SJSA1 (cell line): ENCODE measurements at regions not wholly inside any gene's neighbourhood (a gene's known extent, or its start where the extent isn't known, plus 50 kb on each side); places are given as distances from the start of the nearest gene placed in this dataset.

ENCODE experiments used
- DNase-seq, 2 experiments: peaks; one replicate each; pipeline ENCODE4 v3.0.0-alpha.2; 2015 to 2020; ENCODE audit warnings: low spot score in 2 of 2, low read depth in 1 of 2
- H3K27ac ChIP-seq: fragments of 250-450 bp; sonication (Bioruptor Pico); 2 replicates; pipeline ENCODE4 v1.5.1; 2020; ENCODE audit warnings: mild to moderate bottlenecking, moderate library complexity
- H3K27me3 ChIP-seq: fragments of 250-450 bp; sonication (Bioruptor Pico); replicated peaks from 2 replicates; pipeline ENCODE4 v1.5.1; 2020; ENCODE audit warnings: mild to moderate bottlenecking, moderate library complexity
- H3K36me3 ChIP-seq: fragments of 250-450 bp; sonication (Bioruptor Pico); 2 replicates; pipeline ENCODE4 v1.5.1; 2020; ENCODE audit warnings: mild to moderate bottlenecking
- H3K4me1 ChIP-seq: fragments of 250-450 bp; sonication (Bioruptor Pico); replicated peaks from 2 replicates; pipeline ENCODE4 v1.6.1; 2021; ENCODE audit warnings: mild to moderate bottlenecking
- H3K4me3 ChIP-seq: fragments of 250-450 bp; sonication (Bioruptor Pico); 2 replicates; pipeline ENCODE4 v1.5.1; 2020; ENCODE audit warnings: mild to moderate bottlenecking
- H3K9me3 ChIP-seq: fragments of 250-450 bp; sonication (Bioruptor Pico); replicated peaks from 2 replicates; pipeline ENCODE4 v1.5.1; 2020; ENCODE audit warnings: mild to moderate bottlenecking

DNA sequence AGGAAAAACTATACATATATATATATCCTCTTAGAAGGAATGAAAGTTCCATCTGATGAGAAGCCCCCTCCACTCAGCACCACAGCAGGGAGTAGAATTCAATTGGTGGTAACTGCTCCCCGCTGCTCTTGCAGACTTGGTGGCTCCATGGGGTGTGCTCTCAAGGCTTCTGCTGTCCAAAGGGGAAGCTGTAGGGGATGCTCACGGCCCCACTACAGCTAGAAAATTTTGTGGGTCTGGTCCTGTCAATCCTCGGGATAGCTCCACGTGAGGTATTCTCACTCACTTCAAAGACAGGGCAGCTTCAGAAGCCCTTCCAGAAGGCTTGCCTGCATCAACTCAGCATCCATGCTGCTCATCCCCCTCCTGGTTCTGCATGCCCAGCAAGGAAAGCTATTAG is 247.2 kb downstream of the CETN3 start:
- Histone ChIP-seq H3K27ac (no peak overlapping the region), H3K9me3 (no peaks in the 10 kb centered on the region), H3K4me3 (no peak overlapping the region), H3K27me3 (no peaks in the 10 kb centered on the region), H3K4me1 (peaks cover 5% of the 10 kb centered on the region; the same call in 1 of the 2 replicates), H3K36me3 (no peaks in the 10 kb centered on the region)
- DNase-seq: no peak

DNA sequence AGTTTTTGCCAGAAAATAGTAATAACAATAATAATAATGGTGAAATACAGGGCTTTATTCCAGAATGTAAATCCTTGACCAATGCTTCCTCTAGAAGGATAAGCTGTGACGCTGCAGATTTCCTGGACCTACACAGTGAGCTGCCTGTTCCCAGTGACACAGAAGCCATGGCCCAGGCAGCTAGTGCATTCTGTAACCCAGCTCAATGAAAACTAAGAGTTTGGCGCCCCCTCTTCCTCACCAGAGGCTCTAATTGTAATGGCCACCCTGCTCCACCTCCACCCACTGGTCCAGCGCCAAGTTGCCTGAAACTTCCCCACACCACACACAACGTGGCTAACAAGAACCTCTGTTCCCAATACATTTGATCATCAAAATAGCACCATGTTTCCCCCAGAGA is 248.1 kb downstream of the CETN3 start:
- DNase-seq: no peak
- Histone ChIP-seq H3K9me3 (no peaks in the 10 kb centered on the region), H3K4me3 (no peak overlapping the region), H3K4me1 (peaks cover 8% of the 10 kb centered on the region; the same call in 1 of the 2 replicates), H3K36me3 (no peaks in the 10 kb centered on the region), H3K27ac (no peak overlapping the region), H3K27me3 (no peaks in the 10 kb centered on the region)

DNA sequence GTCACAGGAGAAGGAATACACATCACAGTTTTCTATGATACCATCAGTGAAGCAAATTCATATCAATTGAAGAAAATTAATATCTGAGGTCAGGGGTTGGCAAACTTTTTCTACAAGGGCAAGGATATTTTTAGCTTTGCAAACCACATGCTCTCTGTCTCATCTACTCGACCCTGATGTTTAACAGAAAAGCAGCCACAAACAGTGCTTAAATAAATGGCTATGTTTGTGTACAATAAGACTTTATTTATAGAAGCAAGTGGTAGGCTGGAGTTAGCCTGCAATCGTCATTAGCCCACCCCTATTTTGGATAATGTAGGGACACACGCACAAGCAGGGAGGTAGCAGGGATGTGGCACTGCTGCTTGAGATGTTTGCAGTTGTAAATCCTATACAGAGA is 251.4 kb downstream of the CETN3 start:
- no peak overlapping the region for H3K27ac ChIP-seq
- no peaks in the 10 kb centered on the region for H3K36me3 ChIP-seq
- H3K4me1 ChIP-seq: peaks cover 8% of the 10 kb centered on the region; the same call in 1 of the 2 replicates
- H3K4me3 ChIP-seq: no peak overlapping the region
- peak in 1 of 2 experiments; percentile 26 for DNase-seq
- no peaks in the 10 kb centered on the region for H3K9me3 ChIP-seq
- no peaks in the 10 kb centered on the region for H3K27me3 ChIP-seq

DNA sequence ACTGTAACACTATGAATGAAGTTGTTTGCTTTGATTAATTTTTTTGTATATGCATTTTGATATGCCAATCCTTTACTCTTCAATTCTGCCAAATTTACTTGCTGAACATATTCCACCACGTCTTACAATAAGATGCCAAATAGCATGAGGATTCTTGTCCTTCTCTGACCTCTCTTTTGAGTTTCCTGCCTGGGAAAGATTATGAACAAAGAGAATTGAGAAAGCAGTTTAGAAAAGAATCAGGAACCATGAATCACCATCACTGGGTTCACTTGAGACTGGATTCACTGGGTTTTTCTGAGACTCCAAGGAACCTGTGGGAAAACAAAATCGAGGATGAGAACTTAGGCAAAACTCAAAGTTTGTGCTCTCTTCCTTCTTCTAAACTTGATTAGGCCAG is 256.5 kb downstream of the CETN3 start:
- Histone ChIP-seq H3K27ac (no peak overlapping the region), H3K4me3 (no peak overlapping the region), H3K27me3 (no peaks in the 10 kb centered on the region), H3K4me1 (peaks cover 8% of the 10 kb centered on the region; the same call in 1 of the 2 replicates), H3K9me3 (no peaks in the 10 kb centered on the region), H3K36me3 (no peaks in the 10 kb centered on the region)
- DNase-seq: no peak

DNA sequence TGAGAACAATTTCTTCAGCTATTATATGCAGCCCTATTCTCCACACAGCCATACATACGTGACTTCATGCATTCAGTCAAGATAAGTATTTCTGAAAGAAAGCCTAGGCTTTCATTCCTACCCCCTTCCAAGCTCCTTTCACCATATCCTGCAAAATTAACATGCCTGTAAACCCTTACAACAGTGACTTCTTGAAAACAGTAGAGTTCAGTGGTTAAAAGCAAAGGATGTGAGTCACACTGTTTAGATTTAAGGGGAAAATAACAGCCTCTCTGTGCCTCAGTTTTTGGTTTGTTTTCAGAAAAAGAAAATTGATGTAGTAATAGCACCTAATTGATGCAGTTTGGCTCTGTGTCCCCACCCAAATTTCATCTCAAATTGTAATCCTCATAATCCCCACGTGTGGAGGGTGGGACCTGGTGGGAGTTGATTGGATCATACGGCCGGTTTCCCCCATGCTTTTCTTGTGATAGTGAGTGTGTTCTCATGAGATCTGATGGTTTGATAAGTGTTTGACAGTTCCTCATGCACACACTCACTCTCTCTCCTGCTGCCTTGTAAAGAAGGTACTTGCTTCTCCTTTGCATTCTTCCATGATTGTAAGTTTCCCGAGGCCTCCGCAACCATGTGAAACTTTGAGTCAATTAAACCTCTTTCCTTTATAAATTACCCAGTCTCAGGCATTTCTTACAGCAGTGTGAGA is 264.8 kb downstream of the CETN3 start:
- Histone ChIP-seq H3K4me1 (peaks cover 10% of the 10 kb centered on the region), H3K36me3 (no peaks in the 10 kb centered on the region), H3K27me3 (no peaks in the 10 kb centered on the region), H3K9me3 (no peaks in the 10 kb centered on the region), H3K4me3 (no peak overlapping the region), H3K27ac (peak overlapping the region; percentile 8; the same call in 1 of the 2 replicates)
- peak in 1 of 2 experiments; percentile 28 for DNase-seq

DNA sequence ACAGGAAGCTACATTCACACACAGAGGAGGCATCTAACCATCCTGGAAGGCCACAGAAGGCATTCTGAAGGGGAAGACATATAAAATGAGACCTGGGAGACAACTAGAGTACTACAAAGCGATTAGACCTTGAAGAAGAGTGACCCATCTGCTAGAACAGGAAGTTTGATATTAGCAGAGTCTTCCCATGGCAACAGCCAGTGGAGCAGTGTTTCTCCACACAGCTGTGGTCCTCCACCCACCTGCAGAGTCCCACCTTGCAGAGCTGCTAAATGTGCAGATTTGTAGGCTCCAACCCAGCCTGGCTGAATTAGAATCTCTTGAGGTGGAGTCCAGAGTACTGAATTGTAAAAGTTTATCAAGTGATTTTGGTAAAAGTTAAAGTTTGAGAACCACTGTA is 267.0 kb downstream of the CETN3 start:
- H3K4me1 ChIP-seq: peaks cover 10% of the 10 kb centered on the region
- H3K27ac ChIP-seq: no peak overlapping the region
- H3K9me3 ChIP-seq: no peaks in the 10 kb centered on the region
- DNase-seq: no peak
- no peak overlapping the region for H3K4me3 ChIP-seq
- H3K27me3 ChIP-seq: no peaks in the 10 kb centered on the region
- H3K36me3 ChIP-seq: no peaks in the 10 kb centered on the region

DNA sequence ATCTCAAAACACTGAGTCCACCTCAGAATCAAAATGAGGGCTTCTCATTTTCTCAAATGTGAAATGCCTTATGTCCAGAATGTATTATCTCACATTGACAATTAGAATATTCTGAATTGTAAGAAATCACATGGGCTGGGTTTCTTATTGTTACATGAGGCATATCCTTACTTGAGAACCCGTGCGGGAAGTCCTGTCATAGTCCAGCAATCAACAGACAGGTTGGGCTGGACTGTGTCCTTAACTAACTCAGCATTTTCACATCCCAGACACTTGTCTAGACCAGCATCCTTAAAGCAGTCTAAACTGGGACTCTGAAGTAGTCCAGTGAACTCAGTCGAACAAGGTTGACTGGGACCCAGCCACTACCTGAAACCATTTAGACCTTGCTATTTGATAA is 267.6 kb downstream of the CETN3 start:
- Histone ChIP-seq H3K4me3 (no peak overlapping the region), H3K36me3 (no peaks in the 10 kb centered on the region), H3K27ac (no peak overlapping the region), H3K9me3 (no peaks in the 10 kb centered on the region), H3K27me3 (no peaks in the 10 kb centered on the region), H3K4me1 (peaks cover 10% of the 10 kb centered on the region)
- no peak for DNase-seq

DNA sequence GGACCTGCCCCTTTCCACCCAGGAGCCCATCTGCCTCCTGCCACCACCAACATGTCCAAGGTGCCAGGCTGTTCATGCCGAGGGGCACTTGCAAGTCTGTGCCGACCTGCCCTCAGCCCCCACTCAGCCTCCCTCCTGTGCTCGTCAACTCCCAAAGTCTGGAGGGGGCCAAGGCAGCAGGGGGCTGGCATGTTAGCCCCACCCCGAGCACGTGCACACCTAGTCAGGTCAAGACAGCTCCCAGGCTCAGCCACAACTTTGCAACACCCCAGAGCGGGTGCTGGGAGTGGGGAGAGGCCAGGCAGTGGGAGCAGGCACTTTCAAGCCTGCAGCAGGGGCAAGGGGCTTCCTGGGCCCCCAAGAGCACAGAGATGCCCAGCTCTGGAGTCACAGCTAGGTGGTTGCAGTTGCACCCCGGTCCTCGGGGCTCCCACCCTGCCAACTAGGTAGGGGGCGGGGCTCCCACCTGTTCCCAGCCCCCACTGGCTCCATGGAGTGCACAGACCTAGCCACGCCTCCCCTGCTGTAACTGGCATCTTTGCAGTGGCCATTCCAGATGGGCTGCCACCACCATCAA is 272.5 kb downstream of the CETN3 start:
- no peaks in the 10 kb centered on the region for H3K4me1 ChIP-seq
- no peak overlapping the region for H3K4me3 ChIP-seq
- no peak for DNase-seq
- H3K36me3 ChIP-seq: no peaks in the 10 kb centered on the region
- H3K27ac ChIP-seq: no peak overlapping the region
- H3K27me3 ChIP-seq: no peaks in the 10 kb centered on the region
- H3K9me3 ChIP-seq: no peaks in the 10 kb centered on the region

DNA sequence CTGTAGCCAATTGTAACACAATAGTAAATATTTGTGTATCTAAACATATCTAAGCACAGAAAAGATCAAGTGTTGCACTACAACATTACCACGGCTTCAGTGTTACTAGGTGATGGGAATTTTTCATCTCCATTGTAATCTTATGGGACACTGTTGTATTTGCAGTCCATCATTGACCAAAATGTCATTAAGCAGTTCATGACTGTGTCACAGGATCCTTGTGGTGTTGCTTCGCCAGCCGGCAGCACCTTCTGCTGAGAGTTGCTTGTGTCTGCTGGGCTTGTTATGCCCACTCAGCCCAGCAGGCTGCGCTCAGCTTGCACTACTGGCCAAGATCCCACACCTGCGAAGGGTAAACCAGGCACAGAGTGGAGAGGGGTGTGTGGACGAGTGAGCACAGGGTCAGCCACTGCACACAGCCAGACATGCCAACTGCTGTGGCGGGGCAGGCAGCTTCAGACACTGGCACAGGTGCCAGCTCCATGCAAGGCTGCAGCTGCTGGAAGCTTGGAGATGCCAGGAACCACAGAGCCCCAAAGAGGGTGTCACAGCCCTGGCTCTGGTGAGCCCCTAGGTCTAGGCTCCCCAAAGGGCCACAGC is 273.7 kb downstream of the CETN3 start:
- Histone ChIP-seq H3K4me1 (no peaks in the 10 kb centered on the region), H3K27me3 (no peaks in the 10 kb centered on the region), H3K27ac (no peak overlapping the region), H3K36me3 (no peaks in the 10 kb centered on the region), H3K9me3 (no peaks in the 10 kb centered on the region), H3K4me3 (no peak overlapping the region)
- no peak for DNase-seq

DNA sequence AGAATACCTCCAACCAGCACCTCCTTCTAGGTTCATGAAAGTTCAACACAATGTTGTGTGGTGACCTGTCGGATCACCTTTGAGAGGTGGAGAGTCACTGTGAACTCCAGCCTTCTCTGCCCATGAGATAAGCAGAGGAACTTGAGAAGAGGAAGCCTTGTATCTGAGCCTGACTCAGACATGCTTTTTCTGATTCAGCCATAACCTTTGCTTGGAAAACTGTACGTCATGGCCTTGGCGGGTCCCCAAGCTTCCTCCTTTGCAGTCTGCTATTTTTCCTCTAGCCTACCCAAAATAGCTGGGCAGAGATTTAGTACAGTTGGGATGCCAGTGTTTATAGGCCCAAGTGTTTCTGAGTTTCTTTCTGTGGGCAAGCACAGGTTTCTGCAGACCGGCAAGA is 274.7 kb downstream of the CETN3 start:
- no peaks in the 10 kb centered on the region for H3K27me3 ChIP-seq
- no peak overlapping the region for H3K27ac ChIP-seq
- H3K9me3 ChIP-seq: no peaks in the 10 kb centered on the region
- no peak overlapping the region for H3K4me3 ChIP-seq
- no peaks in the 10 kb centered on the region for H3K36me3 ChIP-seq
- no peaks in the 10 kb centered on the region for H3K4me1 ChIP-seq
- DNase-seq: no peak

DNA sequence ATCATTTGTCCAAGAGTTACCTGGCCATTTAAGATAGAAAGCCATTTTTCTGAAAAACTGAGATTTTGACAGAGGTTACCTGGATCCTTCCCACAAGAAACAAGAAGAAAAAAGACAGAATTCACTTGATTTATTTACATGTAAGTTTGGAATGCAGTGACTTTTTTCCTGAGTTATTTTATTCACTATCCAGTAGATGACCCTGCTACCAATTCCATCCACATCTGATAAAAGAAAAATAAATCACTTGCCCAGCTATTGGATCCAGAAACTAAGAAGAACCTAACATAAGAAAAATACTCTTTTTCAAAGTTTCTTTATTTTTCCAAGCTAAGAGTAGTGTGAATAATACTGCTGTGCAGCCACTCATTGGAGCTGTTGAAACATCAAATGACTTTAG is 275.2 kb downstream of the CETN3 start:
- Histone ChIP-seq H3K36me3 (no peaks in the 10 kb centered on the region), H3K4me1 (no peaks in the 10 kb centered on the region), H3K9me3 (no peaks in the 10 kb centered on the region), H3K4me3 (no peak overlapping the region), H3K27ac (no peak overlapping the region), H3K27me3 (no peaks in the 10 kb centered on the region)
- DNase-seq: no peak

DNA sequence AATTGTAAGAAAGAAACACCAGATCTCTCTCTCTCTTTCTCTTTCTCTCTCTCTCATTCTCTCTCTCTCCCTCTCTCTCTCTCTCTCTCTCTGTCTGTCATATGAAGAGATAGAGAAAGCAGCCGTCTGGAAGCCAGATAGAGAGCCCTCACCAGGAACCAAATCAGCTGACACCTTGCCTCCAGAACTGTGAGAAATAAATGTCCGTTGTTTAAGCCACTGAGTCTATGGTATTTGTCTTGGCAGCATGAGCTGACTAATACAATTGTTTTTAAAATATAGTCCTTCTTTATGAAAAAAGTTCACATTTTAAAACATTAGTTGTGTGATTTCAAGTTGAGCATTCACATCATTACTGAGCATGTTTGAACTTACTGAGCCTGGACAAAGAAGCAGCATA is 275.6 kb downstream of the CETN3 start:
- H3K9me3 ChIP-seq: no peaks in the 10 kb centered on the region
- H3K4me3 ChIP-seq: no peak overlapping the region
- no peaks in the 10 kb centered on the region for H3K36me3 ChIP-seq
- H3K27me3 ChIP-seq: no peaks in the 10 kb centered on the region
- no peaks in the 10 kb centered on the region for H3K4me1 ChIP-seq
- no peak for DNase-seq
- no peak overlapping the region for H3K27ac ChIP-seq

DNA sequence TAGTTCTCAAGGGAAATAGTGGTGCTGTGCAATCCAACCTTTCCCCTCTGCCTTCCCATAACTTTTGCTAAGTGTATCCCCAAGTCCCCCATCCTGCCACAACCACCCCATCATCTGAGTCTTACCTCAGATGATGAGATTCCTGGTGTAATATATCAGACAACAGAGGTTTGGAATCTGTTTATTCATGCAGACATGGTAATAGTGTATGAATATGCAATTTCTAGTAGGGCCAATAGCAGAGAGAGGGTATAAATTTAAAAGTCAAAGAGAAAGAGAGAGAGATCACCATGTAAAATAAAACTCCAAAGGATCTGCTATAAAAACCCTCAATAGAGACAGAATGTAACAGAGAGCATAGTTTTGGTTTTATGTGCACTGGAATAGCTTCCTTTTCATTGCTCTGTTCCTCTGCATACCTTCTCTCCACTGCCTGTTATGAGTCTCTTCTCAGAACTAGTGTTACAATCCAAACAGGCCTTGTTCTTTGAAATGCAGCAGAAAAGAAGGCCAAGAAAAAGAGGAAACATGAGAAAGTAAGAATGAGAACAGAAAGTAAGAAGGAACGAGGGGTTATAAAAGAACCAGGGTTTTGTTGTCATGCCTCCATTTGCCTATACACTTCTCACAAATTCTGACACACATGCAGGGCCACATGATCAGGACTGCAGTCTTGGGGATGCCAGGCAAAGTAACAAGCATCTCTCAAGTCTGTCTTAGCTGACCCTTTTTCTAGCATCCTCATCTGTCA is 278.0 kb downstream of the CETN3 start:
- Histone ChIP-seq H3K4me1 (no peaks in the 10 kb centered on the region), H3K27ac (no peak overlapping the region), H3K9me3 (no peaks in the 10 kb centered on the region)

DNA sequence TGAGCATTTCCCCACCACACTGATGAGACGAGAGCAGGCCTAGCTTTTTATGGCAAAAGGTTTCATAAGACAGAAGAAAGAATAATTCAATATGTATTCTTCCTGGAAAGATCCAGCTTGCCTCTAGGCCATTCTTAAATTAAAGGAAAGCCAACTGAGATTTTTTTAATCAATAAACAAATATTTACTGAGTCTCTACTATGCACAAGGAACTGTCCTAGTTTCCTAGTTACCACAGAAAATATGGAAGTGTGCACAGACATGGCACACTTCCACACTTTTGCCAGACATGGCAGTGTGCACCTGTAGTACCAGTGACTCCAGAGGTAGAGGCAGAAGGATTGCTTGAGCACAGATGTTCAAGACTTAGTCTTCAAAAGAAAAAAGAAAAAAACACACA is 281.0 kb downstream of the CETN3 start:
- Histone ChIP-seq H3K4me3 (no peak overlapping the region), H3K36me3 (no peaks in the 10 kb centered on the region), H3K4me1 (no peaks in the 10 kb centered on the region), H3K9me3 (no peaks in the 10 kb centered on the region), H3K27me3 (no peaks in the 10 kb centered on the region), H3K27ac (no peak overlapping the region)
- no peak for DNase-seq

More for the DNA sequence above, 278.0 kb downstream of the CETN3 start:
- DNase-seq: no peak
- no peaks in the 10 kb centered on the region for H3K36me3 ChIP-seq
- no peak overlapping the region for H3K4me3 ChIP-seq
- no peaks in the 10 kb centered on the region for H3K27me3 ChIP-seq
